ENCODE measurements at regions not wholly inside any gene's neighbourhood (a gene's known extent, or its start where the extent isn't known, plus 50 kb on each side); places are given as distances from the start of the nearest gene placed in this dataset.

- TF ChIP-seq CTCF (IDR thresholded peaks at IDR 0.05) (no peak), TAF1 (IDR thresholded peaks at IDR 0.05; ENCODE audit: borderline replicate concordance, low read depth, low read length) (no peak), EZH2phosphoT487 (IDR thresholded peaks at IDR 0.05; ENCODE audit: borderline replicate concordance, low read depth) (no peak), RCOR1 (IDR thresholded peaks at IDR 0.05; ENCODE audit: low read length) (no peak), GABPA (IDR thresholded peaks at IDR 0.05; ENCODE audit: low read depth) (no peak), NRF1 (IDR thresholded peaks at IDR 0.05; ENCODE audit: low read depth, low read length) (no peak), SIN3A (IDR thresholded peaks at IDR 0.05; ENCODE audit: borderline replicate concordance, low read depth, low read length) (no peak)
Observed at GRCh38 chr11:128259816-128260215, 327.5 kb downstream of the ETS1 start.

Measured in SK-N-SH (cell line).